ENCODE measurements at regions not wholly inside any gene's neighbourhood (a gene's known extent, or its start where the extent isn't known, plus 50 kb on each side); places are given as distances from the start of the nearest gene placed in this dataset.

- no peaks in the 10 kb centered on the region for H3K4me1 ChIP-seq (ENCODE audit: low read length)
- H3K4me3 ChIP-seq (ENCODE audit: low read length): no peak overlapping the region
- no peaks in the 10 kb centered on the region for H3K36me3 ChIP-seq (ENCODE audit: insufficient read depth, low read length)
- DNase-seq: no peak
- no peaks in the 10 kb centered on the region for H3K27me3 ChIP-seq (ENCODE audit: low read length)
- no peak overlapping the region for H3K9ac ChIP-seq (ENCODE audit: low read length)
- H4K20me1 ChIP-seq (ENCODE audit: insufficient read depth, low read depth, low read length): no peaks in the 10 kb centered on the region
- H3K9me2 ChIP-seq (replicated peaks; ENCODE audit: insufficient read depth, low read length): no peaks in the 10 kb centered on the region
- no peak overlapping the region for H3K4me2 ChIP-seq (ENCODE audit: low read depth, low read length, poor library complexity, severe bottlenecking)
- no peak overlapping the region for H3K27ac ChIP-seq (ENCODE audit: low read length)
- H2AFZ ChIP-seq (ENCODE audit: low read length): no peak overlapping the region
- no peaks in the 10 kb centered on the region for H3K79me2 ChIP-seq (ENCODE audit: low read length)
- H3K9me3 ChIP-seq (ENCODE audit: low read length): no peaks in the 10 kb centered on the region
Observed at GRCh38 chr6:4589295-4589694, 186.9 kb upstream of the CDYL start.

- Histone ChIP-seq H4K20me1 (ENCODE audit: insufficient read depth, low read depth, low read length) (no peaks in the 10 kb centered on the region), H3K27ac (ENCODE audit: low read length) (no peak overlapping the region), H3K79me2 (ENCODE audit: low read length) (no peaks in the 10 kb centered on the region), H3K9me2 (replicated peaks; ENCODE audit: insufficient read depth, low read length) (no peaks in the 10 kb centered on the region), H3K4me1 (ENCODE audit: low read length) (no peaks in the 10 kb centered on the region), H3K9me3 (ENCODE audit: low read length) (no peaks in the 10 kb centered on the region), H2AFZ (ENCODE audit: low read length) (no peak overlapping the region), H3K9ac (ENCODE audit: low read length) (no peak overlapping the region), H3K4me2 (ENCODE audit: low read depth, low read length, poor library complexity, severe bottlenecking) (no peak overlapping the region), H3K4me3 (ENCODE audit: low read length) (no peak overlapping the region), H3K36me3 (ENCODE audit: insufficient read depth, low read length) (no peaks in the 10 kb centered on the region), H3K27me3 (ENCODE audit: low read length) (no peaks in the 10 kb centered on the region)
- DNase-seq: no peak
Observed at GRCh38 chr6:4588581-4588980, 187.6 kb upstream of the CDYL start.

- no peaks in the 10 kb centered on the region for H3K9me3 ChIP-seq (ENCODE audit: low read length)
- no peaks in the 10 kb centered on the region for H3K36me3 ChIP-seq (ENCODE audit: insufficient read depth, low read length)
- H3K27me3 ChIP-seq (ENCODE audit: low read length): no peaks in the 10 kb centered on the region
- no peak overlapping the region for H3K4me2 ChIP-seq (ENCODE audit: low read depth, low read length, poor library complexity, severe bottlenecking)
- DNase-seq: no peak
- H3K4me1 ChIP-seq (ENCODE audit: low read length): no peaks in the 10 kb centered on the region
- no peaks in the 10 kb centered on the region for H3K9me2 ChIP-seq (replicated peaks; ENCODE audit: insufficient read depth, low read length)
- no peak overlapping the region for H3K4me3 ChIP-seq (ENCODE audit: low read length)
- no peak overlapping the region for H3K27ac ChIP-seq (ENCODE audit: low read length)
- no peaks in the 10 kb centered on the region for H4K20me1 ChIP-seq (ENCODE audit: insufficient read depth, low read depth, low read length)
- H3K79me2 ChIP-seq (ENCODE audit: low read length): no peaks in the 10 kb centered on the region
- H3K9ac ChIP-seq (ENCODE audit: low read length): no peak overlapping the region
- no peak overlapping the region for H2AFZ ChIP-seq (ENCODE audit: low read length)
Observed at GRCh38 chr6:4588163-4588562, 188.0 kb upstream of the CDYL start.

- H3K4me1 ChIP-seq (ENCODE audit: low read length): no peaks in the 10 kb centered on the region
- no peak overlapping the region for H3K27ac ChIP-seq (ENCODE audit: low read length)
- H3K4me3 ChIP-seq (ENCODE audit: low read length): no peak overlapping the region
- H4K20me1 ChIP-seq (ENCODE audit: insufficient read depth, low read depth, low read length): no peaks in the 10 kb centered on the region
- H3K9me3 ChIP-seq (ENCODE audit: low read length): no peaks in the 10 kb centered on the region
- no peak overlapping the region for H2AFZ ChIP-seq (ENCODE audit: low read length)
- H3K36me3 ChIP-seq (ENCODE audit: insufficient read depth, low read length): no peaks in the 10 kb centered on the region
- DNase-seq: no peak
- no peaks in the 10 kb centered on the region for H3K9me2 ChIP-seq (replicated peaks; ENCODE audit: insufficient read depth, low read length)
- no peaks in the 10 kb centered on the region for H3K27me3 ChIP-seq (ENCODE audit: low read length)
- no peak overlapping the region for H3K4me2 ChIP-seq (ENCODE audit: low read depth, low read length, poor library complexity, severe bottlenecking)
- H3K9ac ChIP-seq (ENCODE audit: low read length): no peak overlapping the region
- H3K79me2 ChIP-seq (ENCODE audit: low read length): no peaks in the 10 kb centered on the region
Observed at GRCh38 chr6:4587171-4587570, 189.0 kb upstream of the CDYL start.

- H3K4me1 ChIP-seq (ENCODE audit: low read length): no peaks in the 10 kb centered on the region
- no peaks in the 10 kb centered on the region for H3K27me3 ChIP-seq (ENCODE audit: low read length)
- H3K79me2 ChIP-seq (ENCODE audit: low read length): no peaks in the 10 kb centered on the region
- DNase-seq: no peak
- H3K4me2 ChIP-seq (ENCODE audit: low read depth, low read length, poor library complexity, severe bottlenecking): no peak overlapping the region
- no peaks in the 10 kb centered on the region for H3K36me3 ChIP-seq (ENCODE audit: insufficient read depth, low read length)
- no peaks in the 10 kb centered on the region for H3K9me2 ChIP-seq (replicated peaks; ENCODE audit: insufficient read depth, low read length)
- H3K27ac ChIP-seq (ENCODE audit: low read length): no peak overlapping the region
- H3K4me3 ChIP-seq (ENCODE audit: low read length): no peak overlapping the region
- H4K20me1 ChIP-seq (ENCODE audit: insufficient read depth, low read depth, low read length): no peaks in the 10 kb centered on the region
- H2AFZ ChIP-seq (ENCODE audit: low read length): no peak overlapping the region
- no peak overlapping the region for H3K9ac ChIP-seq (ENCODE audit: low read length)
- H3K9me3 ChIP-seq (ENCODE audit: low read length): no peaks in the 10 kb centered on the region
Observed at GRCh38 chr6:4586469-4586859, 189.7 kb upstream of the CDYL start.

- H2AFZ ChIP-seq (ENCODE audit: low read length): no peak overlapping the region
- no peak overlapping the region for H3K4me2 ChIP-seq (ENCODE audit: low read depth, low read length, poor library complexity, severe bottlenecking)
- H3K9ac ChIP-seq (ENCODE audit: low read length): no peak overlapping the region
- H3K27ac ChIP-seq (ENCODE audit: low read length): no peak overlapping the region
- no peak overlapping the region for H3K4me3 ChIP-seq (ENCODE audit: low read length)
- no peaks in the 10 kb centered on the region for H3K4me1 ChIP-seq (ENCODE audit: low read length)
- no peaks in the 10 kb centered on the region for H4K20me1 ChIP-seq (ENCODE audit: insufficient read depth, low read depth, low read length)
- no peaks in the 10 kb centered on the region for H3K79me2 ChIP-seq (ENCODE audit: low read length)
- no peaks in the 10 kb centered on the region for H3K9me3 ChIP-seq (ENCODE audit: low read length)
- H3K27me3 ChIP-seq (ENCODE audit: low read length): 0 out of 2 replicates have a peak, but pooled peaks cover 2% of the 10 kb centered on the region
- H3K36me3 ChIP-seq (ENCODE audit: insufficient read depth, low read length): no peaks in the 10 kb centered on the region
- DNase-seq: no peak
- no peaks in the 10 kb centered on the region for H3K9me2 ChIP-seq (replicated peaks; ENCODE audit: insufficient read depth, low read length)
Observed at GRCh38 chr6:4585682-4586468, 190.3 kb upstream of the CDYL start.

GRCh38 chr6:4584801-4585200 lies 191.4 kb upstream of the CDYL start:
- no peak overlapping the region for H3K9ac ChIP-seq (ENCODE audit: low read length)
- no peaks in the 10 kb centered on the region for H3K36me3 ChIP-seq (ENCODE audit: insufficient read depth, low read length)
- H3K9me2 ChIP-seq (replicated peaks; ENCODE audit: insufficient read depth, low read length): no peaks in the 10 kb centered on the region
- H2AFZ ChIP-seq (ENCODE audit: low read length): no peak overlapping the region
- H3K4me2 ChIP-seq (ENCODE audit: low read depth, low read length, poor library complexity, severe bottlenecking): no peak overlapping the region
- DNase-seq: no peak
- no peak overlapping the region for H3K27ac ChIP-seq (ENCODE audit: low read length)
- no peaks in the 10 kb centered on the region for H3K9me3 ChIP-seq (ENCODE audit: low read length)
- no peaks in the 10 kb centered on the region for H3K4me1 ChIP-seq (ENCODE audit: low read length)
- H3K27me3 ChIP-seq (ENCODE audit: low read length): 0 out of 2 replicates have a peak, but pooled peaks cover 2% of the 10 kb centered on the region
- no peaks in the 10 kb centered on the region for H4K20me1 ChIP-seq (ENCODE audit: insufficient read depth, low read depth, low read length)
- no peak overlapping the region for H3K4me3 ChIP-seq (ENCODE audit: low read length)
- no peaks in the 10 kb centered on the region for H3K79me2 ChIP-seq (ENCODE audit: low read length)

- H2AFZ ChIP-seq (ENCODE audit: low read length): no peak overlapping the region
Observed at GRCh38 chr6:4582506-4583417, 193.4 kb upstream of the CDYL start.

More at GRCh38 chr6:4582506-4583417, 193.4 kb upstream of the CDYL start:
- Histone ChIP-seq H4K20me1 (ENCODE audit: insufficient read depth, low read depth, low read length) (no peaks in the 10 kb centered on the region), H3K9ac (ENCODE audit: low read length) (no peak overlapping the region), H3K4me2 (ENCODE audit: low read depth, low read length, poor library complexity, severe bottlenecking) (no peak overlapping the region), H3K4me3 (ENCODE audit: low read length) (no peak overlapping the region), H3K27ac (ENCODE audit: low read length) (no peak overlapping the region), H3K4me1 (ENCODE audit: low read length) (no peaks in the 10 kb centered on the region), H3K27me3 (ENCODE audit: low read length) (0 out of 2 replicates have a peak, but pooled peaks cover 2% of the 10 kb centered on the region), H3K9me3 (ENCODE audit: low read length) (no peaks in the 10 kb centered on the region), H3K9me2 (replicated peaks; ENCODE audit: insufficient read depth, low read length) (no peaks in the 10 kb centered on the region), H3K36me3 (ENCODE audit: insufficient read depth, low read length) (no peaks in the 10 kb centered on the region), H3K79me2 (ENCODE audit: low read length) (no peaks in the 10 kb centered on the region)
- no peak for DNase-seq
